HG02571 (cell line): ENCODE measurements at regions not wholly inside any gene's neighbourhood (a gene's known extent, or its start where the extent isn't known, plus 50 kb on each side); places are given as distances from the start of the nearest gene placed in this dataset.

Experiments
- ATAC-seq: cut with Tn5 transposase; IDR thresholded peaks from one replicate; pipeline ENCODE4 v1.9.1; 2021; ENCODE audit warnings: mild to moderate bottlenecking, moderate library complexity; ENCODE audit not compliant: unreplicated experiment

DNA sequence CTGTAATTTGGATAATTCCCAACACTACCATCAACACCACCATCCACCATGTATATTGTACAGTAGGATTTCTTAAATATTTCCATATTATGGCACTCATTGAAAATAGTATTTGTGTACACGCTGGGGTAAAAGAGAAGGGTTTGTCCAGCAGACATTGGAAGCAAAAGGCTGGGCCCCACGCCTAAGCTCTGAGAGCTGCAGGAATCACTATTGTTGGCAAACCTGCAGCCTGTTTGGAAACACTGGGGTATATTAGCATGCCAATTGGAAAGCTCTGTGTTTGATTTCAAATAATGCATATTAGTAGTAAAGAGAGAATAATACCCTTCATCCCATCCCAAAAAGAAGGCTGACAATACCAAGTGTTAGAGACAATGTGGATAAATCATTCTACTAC is 81.5 kb upstream of the DPYD start:
- no peak for ATAC-seq

GRCh38 chr1:98001764-98002163 is 80.9 kb upstream of the DPYD start:
- ATAC-seq = no peak

GRCh38 chr1:97999320-97999719 is 78.5 kb upstream of the DPYD start:
- no peak for ATAC-seq

- ATAC-seq = no peak
Observed at GRCh38 chr1:97996880-97997279, 76.0 kb upstream of the DPYD start.

- no peak for ATAC-seq
Observed at GRCh38 chr1:97989094-97989680, 68.4 kb upstream of the DPYD start.

DNA sequence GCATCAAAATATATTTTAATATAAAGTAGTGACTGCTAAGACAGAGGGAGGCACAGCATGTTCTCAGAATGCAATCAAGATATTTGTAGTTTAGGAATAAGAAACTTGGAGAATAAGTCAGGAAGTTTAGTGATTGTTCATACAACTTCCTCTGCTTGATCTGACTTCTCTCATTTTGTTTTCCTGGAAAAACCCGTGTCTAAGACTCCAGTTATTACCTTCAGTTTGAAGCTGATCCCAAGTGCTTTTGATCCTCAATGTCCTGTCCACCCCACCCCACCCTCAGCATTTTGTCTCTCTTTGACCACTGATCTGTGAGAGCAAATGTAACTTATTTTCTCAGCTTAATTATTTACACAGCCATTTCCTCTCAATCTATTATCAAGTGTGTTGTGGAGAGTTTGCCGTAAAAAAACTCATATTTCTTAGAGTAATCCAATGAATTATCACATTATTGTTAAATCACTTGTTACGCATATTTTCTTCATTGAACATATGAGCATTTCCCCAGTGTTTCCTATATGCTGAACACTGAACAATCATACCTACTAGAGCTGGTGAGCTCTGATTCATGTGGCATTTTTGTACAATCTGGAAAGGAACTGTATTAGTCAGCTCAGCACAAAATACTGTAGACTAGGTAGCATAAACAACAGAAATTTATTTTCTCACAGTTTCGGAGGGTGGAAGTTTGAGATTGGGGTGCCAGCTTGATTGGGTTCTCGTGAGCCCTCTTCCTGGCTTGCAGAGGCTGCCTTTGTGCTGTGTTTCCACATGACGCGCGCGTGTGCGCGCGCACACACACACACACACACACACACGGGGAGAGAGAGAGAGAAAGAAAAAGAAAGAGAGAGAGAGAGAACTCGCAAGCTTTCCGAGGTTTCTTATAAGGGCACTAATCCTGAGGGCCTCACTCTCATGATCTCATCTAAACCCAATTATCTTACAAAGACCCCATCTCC is 65.5 kb upstream of the DPYD start:
- ATAC-seq = no peak

GRCh38 chr1:97983126-97983525 is 62.3 kb upstream of the DPYD start:
- no peak for ATAC-seq

- no peak for ATAC-seq
Observed at GRCh38 chr1:97980530-97980929, 59.7 kb upstream of the DPYD start.

DNA sequence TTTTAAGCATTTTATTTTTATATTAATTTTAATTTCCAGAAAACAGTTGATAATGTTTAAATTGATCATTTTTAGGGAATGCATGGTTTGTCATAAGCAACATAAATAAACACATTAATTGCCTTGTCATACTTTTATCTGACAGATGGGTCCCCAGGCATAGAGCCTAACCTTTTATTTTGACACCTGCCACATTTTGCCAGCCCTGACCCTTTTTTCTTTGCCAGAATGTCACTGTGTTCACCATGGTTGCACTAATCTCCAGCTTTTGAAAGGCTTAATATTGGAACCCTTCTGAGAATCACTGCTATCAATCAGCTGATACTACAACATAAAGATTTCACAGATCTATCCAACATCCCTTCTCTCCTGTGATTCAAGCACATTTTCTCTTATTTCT is 56.0 kb upstream of the DPYD start:
- ATAC-seq = no peak
